GM12891 (cell line): ENCODE measurements at regions not wholly inside any gene's neighbourhood (a gene's known extent, or its start where the extent isn't known, plus 50 kb on each side); places are given as distances from the start of the nearest gene placed in this dataset.

Source experiments
- POLR2A ChIP-seq: IDR thresholded peaks from 2 replicates; pipeline ENCODE4 v1.6.1; 2011; ENCODE audit warnings: low read depth, low read length, control low read depth
- POU2F2 ChIP-seq: IDR thresholded peaks from 2 replicates; pipeline ENCODE4 v1.6.1; 2011; ENCODE audit warnings: low read depth, mild to moderate bottlenecking, control low read depth, low read length, moderate library complexity
- SPI1 ChIP-seq: IDR thresholded peaks from 2 replicates; pipeline ENCODE4 v1.6.1; 2011; ENCODE audit warnings: low read depth, low read length, control low read depth

- TF ChIP-seq POLR2A (no peak), SPI1 (no peak), POU2F2 (no peak)
These were observed 288.1 kb downstream of the SUCLG1 start for GRCh38 chr2:84170979-84171378.
